ENCODE measurements at regions not wholly inside any gene's neighbourhood (a gene's known extent, or its start where the extent isn't known, plus 50 kb on each side); places are given as distances from the start of the nearest gene placed in this dataset.

- no peak for TF ChIP-seq POLR2A (IDR thresholded peaks at IDR 0.05; ENCODE audit: low read depth, low read length)
- TF ChIP-seq MAFK (IDR thresholded peaks at IDR 0.05; ENCODE audit: low read depth, low read length): no peak
- no peak for TF ChIP-seq CTCF (conservative IDR thresholded peaks at IDR 0.05; ENCODE audit: low read depth, low read length)
- TF ChIP-seq MAZ (IDR thresholded peaks at IDR 0.05; ENCODE audit: borderline replicate concordance, low read depth, low read length): no peak
- TF ChIP-seq SMC3 (IDR thresholded peaks at IDR 0.05; ENCODE audit: low read depth, low read length): no peak
Observed at GRCh38 chr15:29480278-29480677, 210.7 kb upstream of the NSMCE3 start.
